ENCODE measurements at regions not wholly inside any gene's neighbourhood (a gene's known extent, or its start where the extent isn't known, plus 50 kb on each side); places are given as distances from the start of the nearest gene placed in this dataset.

- Histone ChIP-seq H3K9me3 (no peaks in the 10 kb centered on the region), H3K27ac (no peak overlapping the region), H3K27me3 (no peaks in the 10 kb centered on the region), H3K36me3 (no peaks in the 10 kb centered on the region), H3K4me3 (replicated peaks in 1 of 3) (no peak overlapping the region), H3K4me1 (no peaks in the 10 kb centered on the region)
- DNase-seq: no peak
- 86 to 89% methylated on average over 1 of the region's 1 CpG for whole genome bisulfite sequencing, 2 donors
- TF ChIP-seq CTCF (IDR thresholded peaks at IDR 0.05) (no peak), POLR2A (IDR thresholded peaks at IDR 0.05) (no peak)
- intact Hi-C loops (cut with DNase I): no loop called here
Observed at GRCh38 chr4:180950377-180950776, 1292.8 kb upstream of the TENM3 start.

- intact Hi-C loops (cut with DNase I): no loop called here
- DNase-seq: no peak
- H3K4me3 ChIP-seq (replicated peaks in 1 of 3): no peak overlapping the region
- WGBS, 2 donors: 84 to 95% methylated on average over 2 of the region's 2 CpGs
- no peaks in the 10 kb centered on the region for H3K4me1 ChIP-seq
- no peak overlapping the region for H3K27ac ChIP-seq
- no peaks in the 10 kb centered on the region for H3K27me3 ChIP-seq
- no peaks in the 10 kb centered on the region for H3K9me3 ChIP-seq
- no peaks in the 10 kb centered on the region for H3K36me3 ChIP-seq
- TF ChIP-seq CTCF (IDR thresholded peaks at IDR 0.05): no peak
- TF ChIP-seq POLR2A (IDR thresholded peaks at IDR 0.05): no peak
Observed at GRCh38 chr4:180951312-180951711, 1291.9 kb upstream of the TENM3 start.

GRCh38 chr4:180953572-180953971 is 1289.6 kb upstream of the TENM3 start:
- no peaks in the 10 kb centered on the region for H3K27me3 ChIP-seq
- no peaks in the 10 kb centered on the region for H3K36me3 ChIP-seq
- TF ChIP-seq CTCF (IDR thresholded peaks at IDR 0.05): no peak
- TF ChIP-seq POLR2A (IDR thresholded peaks at IDR 0.05): no peak
- H3K27ac ChIP-seq: no peak overlapping the region
- 84 to 90% methylated on average over 4 of the region's 4 CpGs for WGBS, 2 donors
- no peak for DNase-seq
- no peaks in the 10 kb centered on the region for H3K9me3 ChIP-seq
- no peaks in the 10 kb centered on the region for H3K4me1 ChIP-seq
- intact Hi-C loops (cut with DNase I): no loop called here
- H3K4me3 ChIP-seq (replicated peaks in 1 of 3): no peak overlapping the region

GRCh38 chr4:180960743-180961401 is 1282.3 kb upstream of the TENM3 start:
- no peak overlapping the region for H3K4me3 ChIP-seq (replicated peaks in 1 of 3)
- H3K36me3 ChIP-seq: no peaks in the 10 kb centered on the region
- intact Hi-C loops (cut with DNase I): no loop called here
- no peaks in the 10 kb centered on the region for H3K27me3 ChIP-seq
- no peak for DNase-seq
- no peaks in the 10 kb centered on the region for H3K9me3 ChIP-seq
- TF ChIP-seq CTCF (IDR thresholded peaks at IDR 0.05): no peak
- TF ChIP-seq POLR2A (IDR thresholded peaks at IDR 0.05): no peak
- H3K4me1 ChIP-seq: no peaks in the 10 kb centered on the region
- WGBS, 2 donors: 71 to 76% methylated on average over 4 of the region's 4 CpGs
- no peak overlapping the region for H3K27ac ChIP-seq

- H3K27me3 ChIP-seq: no peaks in the 10 kb centered on the region
- no peaks in the 10 kb centered on the region for H3K9me3 ChIP-seq
- no peak overlapping the region for H3K4me3 ChIP-seq (replicated peaks in 1 of 3)
- no peaks in the 10 kb centered on the region for H3K36me3 ChIP-seq
- TF ChIP-seq POLR2A (IDR thresholded peaks at IDR 0.05): no peak
- TF ChIP-seq CTCF (IDR thresholded peaks at IDR 0.05): no peak
- no peak overlapping the region for H3K27ac ChIP-seq
- DNase-seq: no peak
- intact Hi-C loops (cut with DNase I): no loop called here
- H3K4me1 ChIP-seq: no peaks in the 10 kb centered on the region
- WGBS, 2 donors: 82 to 91% methylated on average over 3 of the region's 3 CpGs
Observed at GRCh38 chr4:180962268-180962667, 1280.9 kb upstream of the TENM3 start.
